Choroid plexus epithelial cell (primary cell): ENCODE measurements at regions not wholly inside any gene's neighbourhood (a gene's known extent, or its start where the extent isn't known, plus 50 kb on each side); places are given as distances from the start of the nearest gene placed in this dataset.

ENCODE experiments used
- DNase-seq: peaks from one replicate; pipeline ENCODE4 v3.0.0-alpha.2; 2010; ENCODE audit warnings: low read depth
- H3K4me3 ChIP-seq: 2 replicates; pipeline ENCODE4 v1.5.1; 2011; ENCODE audit warnings: low read depth, mild to moderate bottlenecking, control low read depth, low read length, moderate library complexity
- TF ChIP-seq, protein P1 (sequence below): conservative IDR thresholded peaks from 2 replicates; pipeline ENCODE4 v1.5.1; 2011; ENCODE audit warnings: low read depth, mild to moderate bottlenecking, control low read depth, inconsistent platforms, low read length, moderate library complexity

DNA sequence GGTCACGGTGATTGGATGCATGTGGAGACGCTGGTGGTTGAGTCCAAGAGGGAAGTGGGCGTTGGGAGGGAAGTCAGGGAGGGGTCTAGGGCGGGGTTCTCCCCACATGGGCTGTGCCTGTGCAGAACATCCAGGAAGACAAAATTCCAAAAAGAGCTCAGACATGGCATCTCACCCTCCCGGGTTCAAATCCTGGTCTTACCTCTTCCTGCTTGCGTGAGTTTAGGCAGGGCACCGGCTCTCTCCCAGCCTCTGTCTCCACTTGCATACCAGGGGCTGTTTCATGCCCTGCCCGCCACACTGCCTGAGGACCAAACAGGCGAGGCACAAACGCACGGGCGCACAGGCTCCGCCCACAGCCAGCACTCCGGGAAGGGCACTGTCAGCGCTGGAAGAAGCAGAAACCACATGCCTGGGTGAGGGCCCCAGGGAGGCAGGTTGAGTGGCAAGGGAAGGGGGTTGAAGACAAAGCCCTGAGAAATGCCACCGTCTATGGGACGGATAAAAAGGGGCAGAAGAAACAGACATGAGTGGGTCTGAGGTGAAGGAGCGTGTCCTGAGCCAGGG is 123.6 kb upstream of the SOX1 start:
- no peak overlapping the region for H3K4me3 ChIP-seq
- no peak for DNase-seq
- TF ChIP-seq, protein P1, sequence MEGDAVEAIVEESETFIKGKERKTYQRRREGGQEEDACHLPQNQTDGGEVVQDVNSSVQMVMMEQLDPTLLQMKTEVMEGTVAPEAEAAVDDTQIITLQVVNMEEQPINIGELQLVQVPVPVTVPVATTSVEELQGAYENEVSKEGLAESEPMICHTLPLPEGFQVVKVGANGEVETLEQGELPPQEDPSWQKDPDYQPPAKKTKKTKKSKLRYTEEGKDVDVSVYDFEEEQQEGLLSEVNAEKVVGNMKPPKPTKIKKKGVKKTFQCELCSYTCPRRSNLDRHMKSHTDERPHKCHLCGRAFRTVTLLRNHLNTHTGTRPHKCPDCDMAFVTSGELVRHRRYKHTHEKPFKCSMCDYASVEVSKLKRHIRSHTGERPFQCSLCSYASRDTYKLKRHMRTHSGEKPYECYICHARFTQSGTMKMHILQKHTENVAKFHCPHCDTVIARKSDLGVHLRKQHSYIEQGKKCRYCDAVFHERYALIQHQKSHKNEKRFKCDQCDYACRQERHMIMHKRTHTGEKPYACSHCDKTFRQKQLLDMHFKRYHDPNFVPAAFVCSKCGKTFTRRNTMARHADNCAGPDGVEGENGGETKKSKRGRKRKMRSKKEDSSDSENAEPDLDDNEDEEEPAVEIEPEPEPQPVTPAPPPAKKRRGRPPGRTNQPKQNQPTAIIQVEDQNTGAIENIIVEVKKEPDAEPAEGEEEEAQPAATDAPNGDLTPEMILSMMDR, result no peak

DNA sequence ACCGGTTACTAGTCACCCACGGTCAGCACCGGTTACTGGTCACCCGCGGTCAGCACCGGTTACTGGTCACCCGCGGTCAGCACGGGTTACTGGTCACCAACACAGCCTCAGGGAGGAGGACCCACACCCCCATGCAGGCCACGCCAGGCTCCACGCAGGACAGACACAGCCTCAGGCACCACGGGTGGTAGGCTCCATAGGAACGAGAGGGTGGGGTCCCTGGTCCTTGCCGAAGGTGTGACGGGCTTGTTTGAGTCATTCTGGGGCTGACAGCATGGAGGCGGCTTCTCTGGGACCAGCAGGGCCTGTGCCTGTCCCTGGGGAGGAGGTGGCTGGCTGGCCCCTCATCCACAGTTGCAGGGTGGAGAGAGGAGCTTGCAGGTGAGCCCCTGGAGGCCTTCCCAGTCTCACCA is 122.8 kb upstream of the SOX1 start:
- no peak for DNase-seq
- no peak overlapping the region for H3K4me3 ChIP-seq
- TF ChIP-seq, protein P1, result no peak

DNA sequence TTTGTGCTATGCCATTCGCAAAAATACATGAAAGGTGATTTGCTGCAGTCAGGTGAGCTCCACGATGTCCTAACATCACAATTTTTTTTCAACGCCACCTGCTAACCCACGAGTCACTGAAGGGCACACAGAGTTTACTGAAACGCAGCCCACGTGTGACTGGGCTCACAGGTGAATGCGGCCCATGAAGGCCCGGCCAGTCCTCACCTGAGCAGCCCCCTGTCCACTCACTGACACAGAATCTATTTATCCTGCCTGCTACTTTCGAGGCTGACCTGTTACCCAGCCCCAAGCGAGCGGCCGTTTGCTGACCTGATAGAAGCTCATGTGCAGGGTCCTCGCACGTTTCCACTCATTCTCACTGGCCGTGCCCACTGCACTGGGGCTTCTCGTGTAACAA is 121.9 kb upstream of the SOX1 start:
- no peak overlapping the region for H3K4me3 ChIP-seq
- no peak for DNase-seq
- TF ChIP-seq, protein P1, result no peak

DNA sequence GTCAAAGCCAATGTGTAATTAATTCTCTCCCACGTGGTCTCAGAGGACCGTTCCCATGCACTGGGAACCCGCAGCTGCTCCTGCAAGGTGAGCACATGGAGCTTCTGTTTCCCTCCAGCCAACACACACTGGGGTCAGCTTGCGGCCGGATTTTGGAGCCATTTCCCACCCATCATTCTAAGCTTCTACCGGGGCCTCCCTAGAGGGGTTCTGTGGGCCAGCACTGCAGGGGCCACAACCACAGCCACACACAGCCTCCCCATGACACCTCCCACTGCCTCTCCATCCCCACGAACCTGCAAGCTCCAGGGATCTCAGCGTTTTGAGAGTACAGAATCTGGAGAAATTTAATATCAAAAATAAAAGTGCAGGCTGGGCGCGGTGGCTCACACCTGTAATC is 120.7 kb upstream of the SOX1 start:
- no peak for DNase-seq
- TF ChIP-seq, protein P1, result no peak
- no peak overlapping the region for H3K4me3 ChIP-seq

DNA sequence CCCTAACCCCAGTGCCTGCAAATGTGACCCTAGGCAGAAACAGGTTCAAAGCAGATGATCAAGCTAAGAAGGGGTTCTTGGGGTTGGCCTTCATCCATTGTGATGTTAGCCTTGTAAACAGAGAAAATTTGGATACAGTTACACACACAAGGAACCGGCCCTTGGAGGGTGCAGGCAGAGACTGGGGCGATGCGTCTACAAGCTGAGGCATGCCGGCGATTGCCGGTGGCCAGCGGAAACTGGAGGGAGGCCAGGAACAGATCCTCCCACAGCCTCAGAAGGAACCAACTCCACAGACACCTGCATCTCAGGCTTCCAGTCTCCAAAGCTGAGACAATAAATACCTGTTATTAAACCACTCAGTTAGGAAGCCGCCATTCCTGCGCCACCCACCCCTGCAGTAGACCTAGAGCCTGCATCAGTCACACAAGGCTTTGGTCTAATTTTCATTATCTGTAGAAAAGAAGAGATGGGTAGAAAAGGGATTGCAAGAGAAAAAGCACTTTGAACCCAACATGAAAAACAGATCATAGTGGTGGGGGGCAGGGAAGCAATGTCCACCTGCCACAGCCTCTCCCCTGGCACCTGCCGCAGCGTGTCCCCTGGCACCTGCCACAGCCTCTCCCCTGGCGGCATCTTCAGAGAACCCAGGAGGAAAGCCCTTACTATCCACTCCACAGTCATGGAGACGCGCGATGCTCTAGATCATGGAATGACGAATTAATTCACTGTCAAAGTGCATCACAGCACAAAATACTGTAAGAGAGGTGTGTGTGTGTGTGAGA is 119.7 kb upstream of the SOX1 start:
- no peak for DNase-seq
- TF ChIP-seq, protein P1, result no peak
- no peak overlapping the region for H3K4me3 ChIP-seq

DNA sequence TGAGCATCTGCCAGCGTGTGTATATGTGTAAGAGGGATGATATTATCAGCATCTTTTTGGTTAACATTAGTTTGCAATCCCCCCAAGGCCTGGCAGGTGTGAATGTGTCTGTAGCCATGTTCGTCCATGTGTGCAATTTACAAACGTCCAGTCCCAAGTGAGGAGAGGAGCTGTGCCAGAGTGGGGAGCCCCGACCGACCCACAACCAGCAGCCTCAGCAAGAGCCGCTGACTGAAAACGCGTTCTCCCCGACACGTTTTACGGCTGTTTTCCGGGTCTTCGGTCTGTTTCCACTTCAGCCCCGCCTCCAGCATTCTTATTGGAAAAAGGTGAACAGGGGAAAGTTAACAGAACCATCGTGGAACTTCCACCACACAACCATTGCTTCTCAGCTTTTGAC is 119.1 kb upstream of the SOX1 start:
- TF ChIP-seq, protein P1, result no peak
- no peak overlapping the region for H3K4me3 ChIP-seq
- no peak for DNase-seq

DNA sequence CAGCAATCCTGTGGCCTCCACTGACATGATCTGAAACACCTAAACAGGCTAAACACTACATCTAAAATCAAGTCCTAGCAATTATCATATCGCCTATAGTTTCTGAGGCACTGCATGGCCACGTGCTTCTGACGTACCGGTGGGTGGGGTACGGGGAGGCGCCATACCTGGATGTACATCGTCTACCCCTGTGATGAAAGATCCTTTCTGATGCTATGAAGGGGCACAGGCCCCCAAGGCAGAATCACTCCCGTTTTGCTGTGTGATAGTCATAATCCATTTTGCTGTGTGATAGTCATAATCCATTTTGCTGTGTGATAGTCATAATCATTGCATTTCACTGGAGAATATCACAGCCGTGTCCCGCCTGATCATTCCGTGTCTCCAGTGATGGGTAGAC is 118.7 kb upstream of the SOX1 start:
- TF ChIP-seq, protein P1, result no peak

More for the DNA sequence above, 118.7 kb upstream of the SOX1 start:
- no peak overlapping the region for H3K4me3 ChIP-seq
- no peak for DNase-seq
